CD14-positive monocyte (primary cell): ENCODE measurements at regions not wholly inside any gene's neighbourhood (a gene's known extent, or its start where the extent isn't known, plus 50 kb on each side); places are given as distances from the start of the nearest gene placed in this dataset.

Source experiments
- DNase-seq, 3 donors: peaks; one replicate each; pipeline ENCODE4 v3.0.0-alpha.2; 2011 to 2022
- H2AFZ ChIP-seq: 2 replicates; pipeline ENCODE4 v1.6.0; 2012; ENCODE audit warnings: mild to moderate bottlenecking, low read depth, low read length, inconsistent platforms; ENCODE audit not compliant: insufficient read depth, poor library complexity, severe bottlenecking
- H3K27ac ChIP-seq, 2 donors: 1 replicate in 1 of 2; 2 replicates in 1 of 2; pipeline ENCODE4 v1.5.1; 2012 to 2013; ENCODE audit warnings: low read length in 2 of 2, control low read depth in 1 of 2, inconsistent platforms in 1 of 2, low read depth in 1 of 2, mild to moderate bottlenecking in 1 of 2
- H3K27me3 ChIP-seq, 2 donors: one replicate each; pipeline versions ENCODE4 v1.6.0 to v1.6.1; 2011 to 2013; ENCODE audit warnings: low read length in 2 of 2; ENCODE audit not compliant: control insufficient read depth in 2 of 2, insufficient read depth in 2 of 2
- H3K36me3 ChIP-seq, 2 donors: replicated peaks in 1 of 2; 1 replicate in 1 of 2; 2 replicates in 1 of 2; pipeline versions ENCODE4 v1.5.1 to v1.6.1; 2012 to 2013; ENCODE audit warnings: low read length in 2 of 2, control low read depth in 1 of 2, inconsistent platforms in 1 of 2, mild to moderate bottlenecking in 1 of 2; ENCODE audit not compliant: insufficient read depth in 2 of 2, control insufficient read depth in 1 of 2
- H3K4me1 ChIP-seq, 2 donors: 1 replicate in 1 of 2; 2 replicates in 1 of 2; pipeline versions ENCODE4 v1.5.1 to v1.6.1; 2012 to 2013; ENCODE audit warnings: low read length in 2 of 2, control low read depth in 1 of 2, inconsistent platforms in 1 of 2, mild to moderate bottlenecking in 1 of 2, moderate library complexity in 1 of 2; ENCODE audit not compliant: insufficient read depth in 2 of 2, control insufficient read depth in 1 of 2
- H3K4me2 ChIP-seq: replicated peaks from 2 replicates; pipeline ENCODE3; 2012; ENCODE audit warnings: low read length, moderate library complexity, mild to moderate bottlenecking; ENCODE audit not compliant: poor library complexity, severe bottlenecking; ENCODE audit errors: extremely low read depth
- H3K4me3 ChIP-seq, 3 experiments: fragments of 200-600 bp in 1 of 3; sonication (generic) in 1 of 3; replicated peaks in 1 of 3; 1 replicate in 2 of 3; 2 replicates in 1 of 3; pipeline ENCODE4 v1.5.1; 2011 to 2013; ENCODE audit warnings: low read length in 3 of 3, mild to moderate bottlenecking in 3 of 3, control low read depth in 2 of 3, low read depth in 2 of 3, inconsistent platforms in 1 of 3, moderate library complexity in 1 of 3
- H3K79me2 ChIP-seq: 2 replicates; pipeline ENCODE4 v1.6.0; 2012; ENCODE audit warnings: mild to moderate bottlenecking, control low read depth, inconsistent platforms, low read length, moderate library complexity; ENCODE audit not compliant: insufficient read depth
- H3K9ac ChIP-seq: 2 replicates; pipeline ENCODE4 v1.6.0; 2017; ENCODE audit warnings: low read length, mild to moderate bottlenecking; ENCODE audit not compliant: insufficient read depth, poor library complexity, severe bottlenecking
- H3K9me3 ChIP-seq, 2 donors: replicated peaks in 1 of 2; 1 replicate in 1 of 2; 2 replicates in 1 of 2; pipeline versions ENCODE4 v1.5.1 to v1.6.1; 2012 to 2013; ENCODE audit warnings: low read length in 2 of 2, control low read depth in 1 of 2; ENCODE audit not compliant: control insufficient read depth in 1 of 2, insufficient read depth in 1 of 2
- H4K20me1 ChIP-seq: 2 replicates; pipeline ENCODE4 v1.6.0; 2012; ENCODE audit warnings: mild to moderate bottlenecking, low read length, control low read depth, moderate library complexity; ENCODE audit not compliant: insufficient read depth
- H3K27ac Mint-ChIP-seq, 7 donors: one replicate each; pipeline ENCODE4 v1.8.0; 2020; ENCODE audit warnings: mild to moderate bottlenecking in 7 of 7, mixed read lengths in 7 of 7, moderate library complexity in 6 of 7, inconsistent platforms in 2 of 7
- H3K27me3 Mint-ChIP-seq, 3 donors: one replicate each; pipeline ENCODE4 v1.8.0; 2021 to 2022; ENCODE audit warnings: low read depth in 3 of 3, mild to moderate bottlenecking in 3 of 3, mixed read lengths in 3 of 3, moderate library complexity in 3 of 3, inconsistent platforms in 1 of 3
- H3K36me3 Mint-ChIP-seq, 2 donors: one replicate each; pipeline ENCODE4 v1.8.0; 2020; ENCODE audit warnings: mixed read lengths in 2 of 2, inconsistent platforms in 1 of 2, mild to moderate bottlenecking in 1 of 2
- H3K4me1 Mint-ChIP-seq: one replicate; pipeline ENCODE4 v1.8.0; 2020; ENCODE audit warnings: mild to moderate bottlenecking, mixed read lengths
- H3K4me3 Mint-ChIP-seq, 2 donors: one replicate each; pipeline ENCODE4 v1.8.0; 2020; ENCODE audit warnings: mild to moderate bottlenecking in 2 of 2, mixed read lengths in 2 of 2, moderate library complexity in 1 of 2
- H3K9me3 Mint-ChIP-seq, 7 donors: one replicate each; pipeline ENCODE4 v1.8.0; 2020 to 2022; ENCODE audit warnings: mixed read lengths in 7 of 7, mild to moderate bottlenecking in 6 of 7, moderate library complexity in 6 of 7, inconsistent platforms in 2 of 7
- CTCF ChIP-seq: fragments of 200-600 bp; IDR thresholded peaks from one replicate; pipeline ENCODE4 v1.8.0; 2022; ENCODE audit warnings: antibody characterized with exemption, mild to moderate bottlenecking
- WGBS: methylation state at CpG from one replicate; pipeline ENCODE4 v1.1.5; 2013; ENCODE audit warnings: missing lambda C conversion rate; ENCODE audit not compliant: insufficient coverage; 5-methylcytosine and 5-hydroxymethylcytosine counted together
- intact Hi-C, 2 donors: fragments of 100-400 bp; cut with micrococcal nuclease; formaldehyde crosslinking; loops; one replicate each; pipeline versions ENCODE4 v1.15.0 to v1.15.1; 2023

- Mint-ChIP-seq H3K27me3 (no peaks in the 10 kb centered on the region), H3K4me3 (no peak overlapping the region), H3K36me3 (no peaks in the 10 kb centered on the region), H3K27ac (no peak overlapping the region), H3K9me3 (peaks cover 0 to 6% (median 0%) of the 10 kb centered on the region in 7 donors), H3K4me1 (no peaks in the 10 kb centered on the region)
- no peak for DNase-seq
- H3K27ac ChIP-seq: no peak overlapping the region
- no peaks in the 10 kb centered on the region for H4K20me1 ChIP-seq
- H3K36me3 ChIP-seq: no peaks in the 10 kb centered on the region
- intact Hi-C loops: no loop called here
- H2AFZ ChIP-seq: no peak overlapping the region
- H3K4me2 ChIP-seq: no peak overlapping the region
- no peaks in the 10 kb centered on the region for H3K79me2 ChIP-seq
- no peak for TF ChIP-seq CTCF
- H3K9ac ChIP-seq: no peak overlapping the region
- no peaks in the 10 kb centered on the region for H3K27me3 ChIP-seq
- H3K4me1 ChIP-seq: no peaks in the 10 kb centered on the region
- H3K9me3 ChIP-seq: peaks cover 0 to 10% of the 10 kb centered on the region in 2 donors
- no peak overlapping the region for H3K4me3 ChIP-seq
Measured at GRCh38 chr1:195766709-195767108, 841.5 kb downstream of the KCNT2 start.

GRCh38 chr1:195765099-195765498 is 843.1 kb downstream of the KCNT2 start:
- no peaks in the 10 kb centered on the region for H4K20me1 ChIP-seq
- H3K4me3 ChIP-seq: no peak overlapping the region
- no CpG with 5 or more reads among the region's 1 CpG for WGBS
- DNase-seq: no peak
- no peak overlapping the region for H3K9ac ChIP-seq
- H3K27me3 ChIP-seq: no peaks in the 10 kb centered on the region
- peaks cover 0 to 6% (median 0%) of the 10 kb centered on the region in 7 donors for H3K9me3 Mint-ChIP-seq
- no peak overlapping the region for H3K27ac Mint-ChIP-seq
- no peaks in the 10 kb centered on the region for H3K36me3 Mint-ChIP-seq
- no peaks in the 10 kb centered on the region for H3K4me1 ChIP-seq
- H3K36me3 ChIP-seq: no peaks in the 10 kb centered on the region
- no peaks in the 10 kb centered on the region for H3K79me2 ChIP-seq
- H3K4me1 Mint-ChIP-seq: no peaks in the 10 kb centered on the region
- no peak overlapping the region for H3K4me2 ChIP-seq
- no peak overlapping the region for H2AFZ ChIP-seq
- intact Hi-C loops: no loop called here
- TF ChIP-seq CTCF: no peak
- peaks cover 0 to 10% of the 10 kb centered on the region in 2 donors for H3K9me3 ChIP-seq
- no peak overlapping the region for H3K27ac ChIP-seq
- H3K27me3 Mint-ChIP-seq: no peaks in the 10 kb centered on the region
- H3K4me3 Mint-ChIP-seq: no peak overlapping the region
